OCI-LY7 (cell line): ENCODE measurements at regions not wholly inside any gene's neighbourhood (a gene's known extent, or its start where the extent isn't known, plus 50 kb on each side); places are given as distances from the start of the nearest gene placed in this dataset.

Experiments used
- BruUV-seq: library from RNA; stranded (reverse); fragments of 400-500 nt; replicated peaks from 2 replicates; lab custom pipeline; 2021; lab: Mats Ljungman, UMichigan
- CTCF ChIA-PET: fragments of 300-600 bp; sonication (Branson Sonifier 250); formaldehyde crosslinking; loops from one replicate; lab custom pipeline; 2022; ENCODE audit warnings: antibody characterized with exemption; ENCODE audit not compliant: unreplicated experiment; lab: Charles Lee
- POLR2A ChIA-PET: fragments of 300-600 bp; sonication (Branson Sonifier 250); formaldehyde crosslinking; loops from one replicate; lab custom pipeline; 2022; ENCODE audit warnings: antibody characterized with exemption; lab: Charles Lee
- DNase-seq: peaks from one replicate; pipeline ENCODE4 v3.0.0-alpha.2; 2015; ENCODE audit warnings: low spot score
- H2AFZ ChIP-seq: fragments of 200-600 bp; sonication (generic), shearing (Covaris generic); 2 replicates; pipeline ENCODE4 v1.6.1; 2014; ENCODE audit warnings: mild to moderate bottlenecking, antibody characterized with exemption, low read length, moderate library complexity
- H3K27ac ChIP-seq: fragments of 200-600 bp; sonication (generic); 2 replicates; pipeline ENCODE4 v1.5.1; 2014; ENCODE audit warnings: mixed run types, low read depth, mild to moderate bottlenecking, moderate library complexity, low read length, inconsistent platforms; ENCODE audit not compliant: poor library complexity, severe bottlenecking
- H3K36me3 ChIP-seq: fragments of 200-600 bp; sonication (generic); 2 replicates; pipeline ENCODE4 v1.6.1; 2014; ENCODE audit warnings: mild to moderate bottlenecking, antibody characterized with exemption, low read length, moderate library complexity, mixed read lengths; ENCODE audit not compliant: insufficient read depth
- H3K4me1 ChIP-seq: fragments of 200-600 bp; sonication (generic); 2 replicates; pipeline ENCODE4 v1.5.1; 2014; ENCODE audit warnings: mild to moderate bottlenecking, low read length; ENCODE audit not compliant: insufficient read depth, poor library complexity, severe bottlenecking
- H3K4me2 ChIP-seq: fragments of 200-600 bp; sonication (generic); 2 replicates; pipeline ENCODE4 v1.6.1; 2014; ENCODE audit warnings: mild to moderate bottlenecking, low read length
- H3K4me3 ChIP-seq: fragments of 200-600 bp; sonication (generic); 2 replicates; pipeline ENCODE4 v1.5.1; 2014; ENCODE audit warnings: mild to moderate bottlenecking, low read depth, low read length; ENCODE audit not compliant: poor library complexity, severe bottlenecking
- H3K79me2 ChIP-seq: fragments of 200-600 bp; sonication (generic); 2 replicates; pipeline ENCODE4 v1.6.1; 2016; ENCODE audit warnings: low read depth, mild to moderate bottlenecking, low read length, moderate library complexity, mixed read lengths; ENCODE audit not compliant: insufficient read depth
- H3K9me2 ChIP-seq: fragments of 200-600 bp; sonication (generic); 2 replicates; pipeline ENCODE4 v1.6.1; 2016; ENCODE audit warnings: mild to moderate bottlenecking, low read length, mixed read lengths; ENCODE audit not compliant: insufficient read depth
- H3K9me3 ChIP-seq: fragments of 200-600 bp; sonication (generic); 2 replicates; pipeline ENCODE4 v1.6.1; 2014; ENCODE audit warnings: mild to moderate bottlenecking, mixed run types, low read length, mixed read lengths
- H4K20me1 ChIP-seq: fragments of 200-600 bp; sonication (generic); 2 replicates; pipeline ENCODE4 v1.6.1; 2014; ENCODE audit warnings: mild to moderate bottlenecking, antibody characterized with exemption, low read length, moderate library complexity, mixed read lengths; ENCODE audit not compliant: insufficient read depth
- CTCF ChIP-seq: fragments of 200-600 bp; sonication (generic); conservative IDR thresholded peaks from 2 replicates; pipeline ENCODE4 v1.5.1; 2014; ENCODE audit warnings: mild to moderate bottlenecking, antibody characterized with exemption, low read length, moderate library complexity, mixed read lengths
- EZH2phosphoT487 ChIP-seq: fragments of 200-600 bp; sonication (generic); IDR thresholded peaks from 2 replicates; pipeline ENCODE4 v1.6.1; 2018; ENCODE audit warnings: low read depth, borderline replicate concordance, mild to moderate bottlenecking, mixed run types, antibody characterized with exemption, low read length, moderate library complexity, mixed read lengths
- intact Hi-C: fragments of 100-400 bp; cut with micrococcal nuclease; formaldehyde crosslinking; loops from one replicate; pipeline ENCODE4 v1.10.0; 2022; ENCODE audit not compliant: unreplicated experiment

GRCh38 chr5:71802673-71803072 lies 83.6 kb downstream of the CARTPT start:
- intact Hi-C loops = no loop called here
- H3K4me2 ChIP-seq = no peak overlapping the region
- no peak overlapping the region for H3K4me3 ChIP-seq
- H3K36me3 ChIP-seq = no peaks in the 10 kb centered on the region
- no peak for TF ChIP-seq CTCF
- TF ChIP-seq EZH2phosphoT487 = no peak
- no TSS peak for BruUV-seq
- no peaks in the 10 kb centered on the region for H3K4me1 ChIP-seq
- no peaks in the 10 kb centered on the region for H4K20me1 ChIP-seq
- no peak overlapping the region for H3K27ac ChIP-seq
- no peak for DNase-seq
- ChIA-PET CTCF (no interaction called here), POLR2A (interaction anchor here (1.0 kb wide), 1 partner anchor 8 kb away, joined by 3 read pairs; no protein-coding TSS in a partner anchor)
- H3K79me2 ChIP-seq = no peaks in the 10 kb centered on the region
- H3K9me2 ChIP-seq = no peaks in the 10 kb centered on the region
- no peaks in the 10 kb centered on the region for H3K9me3 ChIP-seq
- no peak overlapping the region for H2AFZ ChIP-seq

GRCh38 chr5:71806711-71807110 lies 87.6 kb downstream of the CARTPT start:
- no TSS peak for BruUV-seq
- ChIA-PET CTCF (no interaction called here), POLR2A (no interaction called here)
- Histone ChIP-seq H3K36me3 (no peaks in the 10 kb centered on the region), H3K9me3 (no peaks in the 10 kb centered on the region), H4K20me1 (no peaks in the 10 kb centered on the region), H3K9me2 (no peaks in the 10 kb centered on the region), H3K4me2 (no peak overlapping the region), H3K27ac (no peak overlapping the region), H2AFZ (no peak overlapping the region), H3K79me2 (no peaks in the 10 kb centered on the region), H3K4me3 (no peak overlapping the region), H3K4me1 (no peaks in the 10 kb centered on the region)
- no peak for DNase-seq
- no peak for TF ChIP-seq EZH2phosphoT487
- TF ChIP-seq CTCF = no peak
- intact Hi-C loops = no loop called here

- no peak overlapping the region for H2AFZ ChIP-seq
- intact Hi-C loops = no loop called here
- H3K27ac ChIP-seq = no peak overlapping the region
- H3K4me1 ChIP-seq = no peaks in the 10 kb centered on the region
- POLR2A ChIA-PET = no interaction called here
- BruUV-seq = no TSS peak
- TF ChIP-seq CTCF (no peak), EZH2phosphoT487 (no peak)
- no peaks in the 10 kb centered on the region for H3K9me3 ChIP-seq
- DNase-seq = no peak
- CTCF ChIA-PET = no interaction called here
- no peaks in the 10 kb centered on the region for H3K9me2 ChIP-seq
- H3K4me2 ChIP-seq = no peak overlapping the region
- H3K36me3 ChIP-seq = no peaks in the 10 kb centered on the region
- H3K79me2 ChIP-seq = no peaks in the 10 kb centered on the region
- H4K20me1 ChIP-seq = no peaks in the 10 kb centered on the region
- H3K4me3 ChIP-seq = no peak overlapping the region
These were observed 88.8 kb downstream of the CARTPT start for GRCh38 chr5:71807909-71808308.
